Fibroblast of lung (primary cell): ENCODE measurements at regions not wholly inside any gene's neighbourhood (a gene's known extent, or its start where the extent isn't known, plus 50 kb on each side); places are given as distances from the start of the nearest gene placed in this dataset.
A peak's percentile ranks its signal among the peaks of the same experiment; 100 is the strongest.

Source experiments
- DNase-seq, 2 donors: peaks; one replicate each; pipeline versions ENCODE4 v3.0.0 to v3.0.0-alpha.2; 2010; ENCODE audit warnings: low read depth in 2 of 2
- H2AFZ ChIP-seq: 2 replicates; pipeline ENCODE4 v1.5.1; 2012; ENCODE audit warnings: low read length, control low read depth, inconsistent platforms
- H3K27ac ChIP-seq: 2 replicates; pipeline ENCODE4 v1.5.1; 2011; ENCODE audit warnings: low read length, control low read depth; ENCODE audit not compliant: insufficient read depth
- H3K27me3 ChIP-seq: 2 replicates; pipeline ENCODE4 v1.5.1; 2011; ENCODE audit warnings: mild to moderate bottlenecking, low read length; ENCODE audit not compliant: control insufficient read depth, insufficient read depth
- H3K36me3 ChIP-seq: 2 replicates; pipeline ENCODE4 v1.5.1; 2011; ENCODE audit warnings: low read length; ENCODE audit not compliant: control insufficient read depth, insufficient read depth
- H3K4me1 ChIP-seq: 2 replicates; pipeline ENCODE4 v1.5.1; 2011; ENCODE audit warnings: low read length; ENCODE audit not compliant: control insufficient read depth, insufficient read depth; ENCODE audit errors: extremely low read depth
- H3K4me2 ChIP-seq: 2 replicates; pipeline ENCODE4 v1.5.1; 2011; ENCODE audit warnings: low read length, control low read depth; ENCODE audit not compliant: insufficient read depth; ENCODE audit errors: extremely low read depth
- H3K4me3 ChIP-seq, 4 experiments: fragments of 200-600 bp in 1 of 4; sonication (generic) in 1 of 4; replicated peaks in 1 of 4; 2 replicates each; pipeline ENCODE4 v1.5.1; 2011 to 2016; ENCODE audit warnings: low read length in 4 of 4, low read depth in 3 of 4, mild to moderate bottlenecking in 3 of 4, control low read depth in 2 of 4, inconsistent platforms in 1 of 4, mixed read lengths in 1 of 4; ENCODE audit not compliant: insufficient read depth in 1 of 4; ENCODE audit errors: control extremely low read depth in 1 of 4
- H3K79me2 ChIP-seq: 2 replicates; pipeline ENCODE4 v1.5.1; 2012; ENCODE audit warnings: mild to moderate bottlenecking, low read length, inconsistent platforms; ENCODE audit not compliant: control insufficient read depth, insufficient read depth
- H3K9ac ChIP-seq: 2 replicates; pipeline ENCODE4 v1.5.1; 2011; ENCODE audit warnings: mild to moderate bottlenecking, low read length, control low read depth; ENCODE audit not compliant: insufficient read depth
- H3K9me3 ChIP-seq: 2 replicates; pipeline ENCODE4 v1.5.1; 2012; ENCODE audit warnings: low read depth, low read length; ENCODE audit not compliant: control insufficient read depth, insufficient read depth
- H4K20me1 ChIP-seq: 2 replicates; pipeline ENCODE4 v1.5.1; 2011; ENCODE audit warnings: low read length; ENCODE audit not compliant: control insufficient read depth, insufficient read depth; ENCODE audit errors: extremely low read depth
- CTCF ChIP-seq, 2 donors: IDR thresholded peaks in 1 of 2; conservative IDR thresholded peaks in 1 of 2; 1 replicate in 1 of 2; 2 replicates in 1 of 2; pipeline ENCODE4 v1.5.1; 2011 to 2012; ENCODE audit warnings: low read length in 2 of 2, control low read depth in 1 of 2, inconsistent platforms in 1 of 2, low read depth in 1 of 2, mild to moderate bottlenecking in 1 of 2
- EZH2 ChIP-seq: IDR thresholded peaks from 2 replicates; pipeline ENCODE4 v1.5.1; 2012; ENCODE audit warnings: low read length, control low read depth, mild to moderate bottlenecking; ENCODE audit errors: missing control alignments

DNA sequence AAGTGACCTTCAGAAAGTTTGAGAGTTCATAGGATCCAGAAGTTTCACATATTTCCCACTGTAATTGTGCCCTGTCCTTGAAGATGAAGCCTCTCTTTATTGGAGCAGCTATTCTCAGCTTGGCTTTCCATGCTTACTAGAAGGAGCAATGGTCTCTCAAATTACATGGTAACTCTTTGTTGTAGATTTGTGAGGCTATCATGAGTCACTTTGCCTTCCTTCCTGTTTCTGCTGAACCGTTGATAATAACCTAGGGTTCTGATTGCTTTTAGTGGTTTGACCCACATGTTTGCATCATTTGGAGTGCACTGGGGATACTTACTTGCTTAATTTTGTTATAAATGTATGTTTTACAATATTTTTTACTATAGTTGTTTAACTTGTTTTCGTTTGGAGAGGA is 772.9 kb upstream of the SLITRK6 start:
- Histone ChIP-seq H2AFZ (no peak overlapping the region), H4K20me1 (no peaks in the 10 kb centered on the region), H3K4me3 (no peak overlapping the region), H3K4me1 (no peaks in the 10 kb centered on the region), H3K9ac (no peak overlapping the region), H3K27me3 (no peaks in the 10 kb centered on the region), H3K9me3 (no peaks in the 10 kb centered on the region), H3K36me3 (no peaks in the 10 kb centered on the region), H3K27ac (no peak overlapping the region), H3K79me2 (no peaks in the 10 kb centered on the region), H3K4me2 (no peak overlapping the region)
- TF ChIP-seq CTCF (conservative IDR thresholded peaks at IDR 0.05 in 1 of 2, IDR thresholded peaks at IDR 0.05 in 1 of 2; ENCODE audit: low read depth in 1 of 2, low read length in 2 of 2): no peak
- TF ChIP-seq EZH2: no peak
- DNase-seq: peak; percentile 33 to 70

- Histone ChIP-seq H3K36me3 (no peaks in the 10 kb centered on the region), H3K9me3 (no peaks in the 10 kb centered on the region), H3K79me2 (no peaks in the 10 kb centered on the region), H4K20me1 (no peaks in the 10 kb centered on the region), H3K27ac (no peak overlapping the region), H3K27me3 (no peaks in the 10 kb centered on the region), H3K4me3 (no peak overlapping the region), H3K4me2 (no peak overlapping the region), H3K9ac (no peak overlapping the region), H2AFZ (no peak overlapping the region), H3K4me1 (no peaks in the 10 kb centered on the region)
- TF ChIP-seq CTCF (conservative IDR thresholded peaks at IDR 0.05 in 1 of 2, IDR thresholded peaks at IDR 0.05 in 1 of 2; ENCODE audit: low read depth in 1 of 2, low read length in 2 of 2) (no peak), EZH2 (no peak)
- no peak for DNase-seq
Measured at GRCh38 chr13:86579662-86580061, 780.4 kb upstream of the SLITRK6 start.

DNA sequence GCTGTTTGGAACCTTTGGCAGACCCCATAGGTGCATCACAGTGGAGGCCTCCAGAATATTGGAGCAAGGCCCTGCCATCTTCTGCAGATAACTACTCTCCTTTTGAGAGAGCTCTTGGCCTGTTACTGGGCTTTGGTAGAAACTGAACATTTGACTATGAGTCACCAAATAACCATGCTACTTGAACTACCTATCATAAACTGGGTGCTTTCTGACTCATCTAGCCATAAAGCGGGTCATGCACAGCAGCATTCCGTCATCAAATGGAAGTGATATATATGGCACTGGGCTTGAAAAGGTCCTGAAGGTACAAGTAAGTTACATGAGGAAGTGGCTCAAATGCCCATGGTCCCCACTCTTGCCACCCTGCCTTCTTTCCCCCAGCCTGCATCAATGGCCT is 782.5 kb upstream of the SLITRK6 start:
- TF ChIP-seq EZH2 (no peak), CTCF (conservative IDR thresholded peaks at IDR 0.05 in 1 of 2, IDR thresholded peaks at IDR 0.05 in 1 of 2; ENCODE audit: low read depth in 1 of 2, low read length in 2 of 2) (no peak)
- Histone ChIP-seq H2AFZ (no peak overlapping the region), H3K4me1 (no peaks in the 10 kb centered on the region), H3K4me2 (no peak overlapping the region), H3K36me3 (no peaks in the 10 kb centered on the region), H3K9me3 (no peaks in the 10 kb centered on the region), H3K27me3 (no peaks in the 10 kb centered on the region), H3K79me2 (no peaks in the 10 kb centered on the region), H3K27ac (no peak overlapping the region), H4K20me1 (no peaks in the 10 kb centered on the region), H3K9ac (no peak overlapping the region), H3K4me3 (no peak overlapping the region)
- peak in 1 of 2 donors; percentile 70 for DNase-seq
